ENCODE measurements at regions not wholly inside any gene's neighbourhood (a gene's known extent, or its start where the extent isn't known, plus 50 kb on each side); places are given as distances from the start of the nearest gene placed in this dataset.
A peak's percentile ranks its signal among the peaks of the same experiment; 100 is the strongest.

DNA sequence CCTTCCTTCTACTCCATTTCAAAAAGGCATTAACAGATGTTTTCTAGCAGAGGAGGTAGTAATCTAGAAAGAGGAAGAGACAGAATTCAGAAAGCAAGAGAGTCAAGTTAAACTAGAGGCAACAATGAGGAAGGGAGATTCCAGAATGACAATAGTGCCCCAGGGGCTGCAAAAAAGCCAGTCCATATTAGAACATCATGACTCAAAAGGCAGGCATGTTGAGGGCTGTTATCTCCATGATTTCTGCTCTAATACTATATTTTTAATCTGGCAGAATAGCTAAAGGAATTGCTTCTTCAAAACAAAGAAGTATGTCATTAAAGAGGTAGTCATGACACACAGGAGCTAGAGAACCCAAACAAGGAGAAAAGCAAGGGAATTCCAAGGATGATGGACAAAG is 599.6 kb downstream of the INHBA start:
- DNase-seq: no peak

- DNase-seq: no peak
Measured at GRCh38 chr7:41098846-41099245, 604.0 kb downstream of the INHBA start.

- no peak for DNase-seq
Measured at GRCh38 chr7:41098402-41098801, 604.5 kb downstream of the INHBA start.

DNA sequence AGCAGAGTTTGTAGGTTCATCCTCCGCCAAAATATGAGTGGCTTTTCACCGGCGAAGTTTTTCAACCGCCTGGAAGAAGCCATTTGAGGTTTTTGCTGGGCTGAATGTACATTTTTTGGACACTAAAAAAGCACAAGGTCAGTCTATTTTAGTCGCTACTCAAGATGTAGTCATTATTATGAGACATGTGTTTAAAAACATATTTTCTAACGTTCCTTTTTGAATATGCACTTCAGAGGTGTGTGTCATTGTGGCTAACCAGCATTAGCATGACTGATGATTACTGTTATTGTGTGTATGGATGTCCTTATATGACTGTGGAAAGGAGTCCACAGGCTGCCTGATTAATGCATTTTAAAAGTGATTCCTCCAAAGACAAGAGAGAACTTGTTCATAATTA is 605.4 kb downstream of the INHBA start:
- no peak for DNase-seq

GRCh38 chr7:41096917-41097316 is 606.0 kb downstream of the INHBA start:
- DNase-seq: no peak

- DNase-seq: no peak
Measured at GRCh38 chr7:41093141-41093540, 609.7 kb downstream of the INHBA start.

- no peak for DNase-seq
Measured at GRCh38 chr7:41085244-41085643, 617.6 kb downstream of the INHBA start.

- no peak for DNase-seq
Measured at GRCh38 chr7:41084381-41084780, 618.5 kb downstream of the INHBA start.

DNA sequence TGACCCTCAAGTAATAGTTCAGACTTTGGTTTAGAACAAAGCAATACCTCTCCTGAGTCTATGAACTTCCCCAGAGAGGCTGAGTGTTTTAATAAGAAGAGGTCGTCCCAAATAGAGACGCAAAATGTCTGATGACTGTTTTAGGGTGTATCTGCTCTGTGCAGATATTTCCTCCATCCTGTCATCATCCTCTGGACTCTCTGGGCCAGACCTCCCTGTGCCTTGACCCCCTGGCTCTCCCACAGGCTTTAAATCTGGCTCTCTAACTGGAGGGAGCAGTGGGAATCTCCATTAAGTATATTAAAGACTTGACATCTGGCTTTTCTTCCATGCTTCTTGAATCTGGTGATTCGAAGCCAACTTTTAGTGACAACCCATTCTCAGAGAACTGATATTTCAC is 633.3 kb downstream of the INHBA start:
- no peak for DNase-seq

GRCh38 chr7:41067576-41067975 is 635.3 kb downstream of the INHBA start:
- no peak for DNase-seq

DNA sequence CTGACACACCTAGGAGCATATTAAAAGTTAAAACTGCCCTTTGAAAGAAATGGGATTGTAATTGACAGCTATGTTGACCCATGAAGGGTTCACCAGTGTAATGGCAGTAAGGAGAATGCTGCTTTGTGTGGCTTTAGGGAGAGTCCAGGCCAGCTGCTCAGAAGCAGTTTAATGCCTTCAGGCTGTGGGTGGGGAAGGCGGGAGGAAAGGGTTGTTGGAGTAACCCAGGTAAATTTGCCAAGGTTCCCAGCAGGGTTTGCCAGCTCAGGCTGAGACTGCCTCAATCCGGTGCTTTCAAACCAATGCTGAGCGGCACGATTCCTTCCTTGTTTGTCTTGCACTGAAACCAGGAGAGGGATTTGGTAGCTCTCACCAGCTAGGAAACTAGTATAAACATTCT is 637.2 kb downstream of the INHBA start:
- DNase-seq: no peak

DNA sequence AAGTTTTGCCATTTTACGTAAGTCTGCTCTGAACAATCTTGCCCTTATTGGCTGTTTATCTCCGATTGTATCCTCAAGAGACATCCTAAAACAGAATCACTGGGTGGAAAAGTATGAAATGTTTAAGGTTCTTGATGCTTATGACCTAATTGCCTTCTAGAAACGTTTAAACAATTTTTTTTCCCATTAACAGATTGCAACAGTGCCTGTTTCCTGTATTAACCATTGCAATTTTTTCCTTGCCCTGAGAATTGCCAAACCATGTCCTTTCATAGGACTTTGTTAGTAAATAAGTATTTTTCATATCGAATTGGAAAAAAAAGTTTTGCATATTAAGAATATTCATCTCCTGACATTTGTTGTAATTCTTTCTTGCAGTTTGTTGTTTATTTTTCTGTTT is 639.8 kb downstream of the INHBA start:
- DNase-seq: no peak

GRCh38 chr7:41060796-41061195 is 642.1 kb downstream of the INHBA start:
- DNase-seq: no peak

- DNase-seq: no peak
Measured at GRCh38 chr7:41059796-41060195, 643.1 kb downstream of the INHBA start.

- no peak for DNase-seq
Measured at GRCh38 chr7:41058986-41059741, 643.7 kb downstream of the INHBA start.

DNA sequence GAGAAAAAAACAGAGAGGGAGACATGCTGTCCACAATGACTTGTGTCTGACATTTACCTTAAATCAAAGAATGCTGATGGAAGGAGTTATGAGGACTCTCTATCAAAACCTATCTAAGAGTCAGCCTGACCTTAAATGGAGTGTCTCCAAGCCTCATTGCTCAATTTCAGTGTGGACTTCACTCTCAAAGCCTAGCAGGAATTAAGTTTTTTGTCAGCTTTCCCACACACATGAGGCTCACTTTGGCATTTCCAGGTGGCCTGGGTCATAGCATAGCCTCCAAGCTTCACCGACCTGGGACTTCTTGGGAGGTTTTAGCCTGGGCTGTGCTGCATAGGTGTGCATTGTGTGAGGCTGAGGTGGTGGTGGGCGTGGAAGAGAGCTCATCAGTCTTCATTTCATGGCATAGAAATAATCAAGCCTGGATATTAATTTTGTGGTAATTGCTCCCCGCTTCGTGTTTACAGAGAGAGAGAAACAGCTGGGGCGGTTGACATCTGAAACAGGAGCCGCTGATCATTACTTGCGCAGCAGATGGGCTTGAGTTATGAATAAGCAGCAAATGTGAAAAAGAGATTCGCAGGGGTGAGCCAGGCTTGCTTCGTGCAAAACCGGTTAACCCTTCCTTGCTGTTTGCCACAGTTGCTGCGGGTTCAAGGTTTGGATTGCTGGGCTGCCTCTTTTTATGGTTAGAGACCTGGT is 647.8 kb downstream of the INHBA start:
- no peak for DNase-seq

DNA sequence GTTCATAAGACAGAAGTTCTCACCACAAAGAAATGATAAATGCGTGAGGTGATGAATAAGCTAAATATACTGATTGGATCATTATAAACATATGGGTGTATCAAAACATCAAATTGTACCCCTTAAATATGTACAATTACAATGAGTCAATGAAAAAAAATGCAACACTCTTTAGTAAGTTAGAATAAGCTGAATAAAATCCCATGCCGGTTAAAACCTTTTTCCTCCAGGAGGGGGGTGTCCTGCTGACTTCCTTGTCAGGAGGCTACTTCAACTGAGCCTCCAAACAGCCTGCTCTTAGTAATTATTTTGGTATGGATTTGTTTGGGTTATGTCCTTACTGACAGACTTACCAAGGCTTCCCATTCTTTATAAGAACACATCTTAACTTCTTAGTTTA is 649.1 kb downstream of the INHBA start:
- no peak for DNase-seq

GRCh38 chr7:41052736-41053135 is 650.2 kb downstream of the INHBA start:
- no peak for DNase-seq

DNA sequence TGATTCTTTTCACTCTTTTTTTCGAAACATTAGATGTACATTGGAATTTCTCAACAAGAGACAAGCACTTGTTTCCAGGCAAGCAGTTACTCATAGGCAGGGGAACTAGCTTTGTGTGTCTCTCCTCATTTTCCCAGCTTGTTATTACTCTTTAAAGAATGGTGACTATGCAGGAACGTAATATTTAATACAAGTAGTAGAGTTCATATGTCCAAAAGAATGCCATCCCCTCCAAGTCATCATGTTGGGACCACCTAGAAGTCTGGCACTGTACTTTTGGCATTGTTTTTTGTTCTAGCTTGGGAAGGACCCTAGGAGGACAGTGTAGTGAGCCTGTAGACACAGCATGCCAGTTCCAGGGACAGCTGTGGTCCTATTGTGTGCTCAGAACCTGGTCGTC is 650.7 kb downstream of the INHBA start:
- DNase-seq: no peak

GRCh38 chr7:41051535-41051934 is 651.4 kb downstream of the INHBA start:
- peak in 8 of 51 donors; percentile 1 to 13 (median 6) for DNase-seq

- no peak for DNase-seq
Measured at GRCh38 chr7:41051062-41051461, 651.8 kb downstream of the INHBA start.

DNA sequence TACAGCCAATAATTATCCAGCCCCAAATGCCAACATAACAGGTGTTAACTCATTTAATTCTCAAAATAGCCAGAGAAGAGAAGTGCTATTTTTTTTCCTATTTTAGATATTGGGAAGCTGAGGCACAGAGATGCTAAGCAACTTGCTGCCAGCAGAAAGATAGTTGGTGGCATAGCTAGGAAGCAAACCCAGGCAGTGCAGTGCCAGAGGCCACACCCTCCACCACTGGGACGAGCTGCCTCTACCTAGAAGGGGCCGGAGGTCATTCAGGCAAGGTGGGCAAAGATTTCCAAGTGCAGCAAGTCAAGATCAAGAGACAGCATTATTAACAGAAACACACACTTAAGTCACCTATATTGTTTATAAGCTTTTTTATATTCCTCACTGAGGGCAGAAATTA is 654.1 kb downstream of the INHBA start:
- DNase-seq: no peak

DNA sequence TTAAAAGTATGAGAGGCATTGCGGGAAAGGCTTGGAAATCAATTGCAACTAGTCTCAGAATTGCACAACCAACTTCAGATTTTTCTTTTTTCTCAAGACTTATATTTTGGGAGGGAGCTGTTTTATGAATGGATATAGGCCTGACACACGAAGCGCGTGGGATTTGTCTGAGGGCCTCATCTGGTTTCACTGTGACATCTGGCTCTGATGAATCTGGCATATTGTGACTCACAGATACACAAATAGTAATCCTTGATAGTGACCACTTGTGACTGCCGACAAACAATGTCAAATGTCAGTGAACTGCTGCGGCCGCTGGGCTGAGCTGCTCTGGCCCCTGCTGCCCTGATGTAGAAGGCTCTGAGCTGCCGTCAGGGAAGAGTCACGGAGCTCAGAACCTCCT is 655.1 kb downstream of the INHBA start:
- DNase-seq: no peak
